Subcutaneous abdominal adipose tissue (tissue), 5 donors: ENCODE measurements at regions not wholly inside any gene's neighbourhood (a gene's known extent, or its start where the extent isn't known, plus 50 kb on each side); places are given as distances from the start of the nearest gene placed in this dataset.

Experiments used
- H3K27ac ChIP-seq: one replicate; pipeline ENCODE4 v1.7.0; 2013; ENCODE audit warnings: low read depth, mild to moderate bottlenecking, inconsistent platforms, low read length, moderate library complexity
- H3K27me3 ChIP-seq, 5 donors: one replicate each; pipeline ENCODE4 v1.7.0; 2013; ENCODE audit warnings: low read length in 5 of 5, inconsistent platforms in 1 of 5; ENCODE audit not compliant: control insufficient read depth in 5 of 5, insufficient read depth in 4 of 5
- H3K36me3 ChIP-seq, 5 donors: one replicate each; pipeline ENCODE4 v1.7.0; 2013; ENCODE audit warnings: low read length in 5 of 5; ENCODE audit not compliant: control insufficient read depth in 5 of 5, insufficient read depth in 5 of 5
- H3K4me1 ChIP-seq, 5 donors: one replicate each; pipeline ENCODE4 v1.7.0; 2013; ENCODE audit warnings: low read length in 5 of 5, mild to moderate bottlenecking in 3 of 5, moderate library complexity in 1 of 5; ENCODE audit not compliant: control insufficient read depth in 5 of 5, insufficient read depth in 5 of 5
- H3K4me3 ChIP-seq, 5 donors: one replicate each; pipeline ENCODE4 v1.7.0; 2013; ENCODE audit warnings: low read length in 5 of 5, low read depth in 1 of 5
- H3K9ac ChIP-seq, 5 donors: one replicate each; pipeline ENCODE4 v1.7.0; 2013; ENCODE audit warnings: low read length in 5 of 5, mild to moderate bottlenecking in 4 of 5, moderate library complexity in 3 of 5
- H3K9me3 ChIP-seq, 5 donors: one replicate each; pipeline ENCODE4 v1.7.0; 2013; ENCODE audit warnings: low read length in 5 of 5; ENCODE audit not compliant: control insufficient read depth in 5 of 5
- donor health status: healthy.
- donor health status: healthy.
- donor health status: healthy.
- donor health status: healthy.
- donor health status: healthy.

DNA sequence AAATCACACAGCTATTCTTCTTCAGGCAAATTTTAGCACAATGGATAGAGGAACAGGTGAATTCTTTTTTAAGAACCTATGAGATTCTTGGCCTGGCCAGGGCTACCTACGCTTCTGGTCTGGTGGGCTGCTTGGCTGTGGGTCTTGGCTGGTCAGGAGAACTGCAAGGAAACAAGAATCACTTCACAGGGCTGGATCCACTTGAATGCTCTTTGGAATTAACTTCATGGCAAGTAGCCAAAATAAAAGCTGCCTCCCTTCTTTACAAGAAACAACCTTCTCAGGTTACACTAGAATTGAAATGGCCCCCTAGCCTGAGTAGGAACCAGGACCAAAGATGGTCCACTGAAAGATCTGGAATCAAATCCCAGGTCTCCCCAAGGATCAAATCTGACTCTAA lies 519.1 kb downstream of the IQCM start:
- Histone ChIP-seq H3K27me3 (no peaks in the 10 kb centered on the region), H3K36me3 (no peaks in the 10 kb centered on the region), H3K4me1 (peaks cover 0 to 8% (median 6%) of the 10 kb centered on the region in 5 donors), H3K27ac (no peak overlapping the region), H3K4me3 (no peak overlapping the region), H3K9ac (no peak overlapping the region), H3K9me3 (no peaks in the 10 kb centered on the region)

DNA sequence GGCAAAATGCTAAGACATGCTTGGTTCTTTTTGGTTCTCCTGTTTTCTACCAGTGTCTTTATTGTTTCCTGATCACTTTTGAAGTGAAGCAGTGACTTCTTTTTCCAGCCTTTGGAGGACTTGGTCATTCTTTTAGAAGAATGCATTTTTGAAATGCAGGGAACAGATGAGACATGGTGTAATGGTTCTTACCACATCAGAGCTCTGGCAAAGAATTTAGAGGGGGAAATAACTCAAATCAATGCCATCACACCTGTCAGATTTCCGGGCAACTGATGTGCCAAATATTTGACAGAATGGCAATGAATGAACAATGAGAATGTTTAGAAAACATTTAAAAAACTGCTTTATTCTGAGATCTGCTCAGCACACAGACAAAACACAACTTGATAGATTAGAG lies 519.6 kb downstream of the IQCM start:
- peaks cover 0 to 12% (median 9%) of the 10 kb centered on the region in 5 donors for H3K4me1 ChIP-seq
- no peaks in the 10 kb centered on the region for H3K27me3 ChIP-seq
- H3K4me3 ChIP-seq: no peak overlapping the region
- no peak overlapping the region for H3K27ac ChIP-seq
- H3K36me3 ChIP-seq: no peaks in the 10 kb centered on the region
- no peak overlapping the region for H3K9ac ChIP-seq
- H3K9me3 ChIP-seq: no peaks in the 10 kb centered on the region

- H3K4me3 ChIP-seq: no peak overlapping the region
- no peaks in the 10 kb centered on the region for H3K9me3 ChIP-seq
- no peaks in the 10 kb centered on the region for H3K36me3 ChIP-seq
- H3K27ac ChIP-seq: no peak overlapping the region
- H3K9ac ChIP-seq: no peak overlapping the region
- H3K27me3 ChIP-seq: no peaks in the 10 kb centered on the region
- peaks cover 0 to 12% (median 9%) of the 10 kb centered on the region in 5 donors for H3K4me1 ChIP-seq
Measured at GRCh38 chr4:149294601-149295000, 521.0 kb downstream of the IQCM start.

- peaks cover 0 to under 1% (median 0%) of the 10 kb centered on the region in 5 donors for H3K9me3 ChIP-seq
- H3K27ac ChIP-seq: no peak overlapping the region
- H3K27me3 ChIP-seq: no peaks in the 10 kb centered on the region
- peaks cover 0 to 12% (median 9%) of the 10 kb centered on the region in 5 donors for H3K4me1 ChIP-seq
- no peak overlapping the region for H3K9ac ChIP-seq
- no peak overlapping the region for H3K4me3 ChIP-seq
- H3K36me3 ChIP-seq: no peaks in the 10 kb centered on the region
Measured at GRCh38 chr4:149293046-149293649, 522.5 kb downstream of the IQCM start.

- H3K4me1 ChIP-seq: peaks cover 0 to 12% (median 9%) of the 10 kb centered on the region in 5 donors
- H3K27ac ChIP-seq: peak overlapping the region; percentile 10
- peaks cover 0 to 3% (median 0%) of the 10 kb centered on the region in 5 donors for H3K9me3 ChIP-seq
- no peaks in the 10 kb centered on the region for H3K27me3 ChIP-seq
- no peak overlapping the region for H3K4me3 ChIP-seq
- H3K36me3 ChIP-seq: no peaks in the 10 kb centered on the region
- no peak overlapping the region for H3K9ac ChIP-seq
Measured at GRCh38 chr4:149292425-149293007, 523.1 kb downstream of the IQCM start.

DNA sequence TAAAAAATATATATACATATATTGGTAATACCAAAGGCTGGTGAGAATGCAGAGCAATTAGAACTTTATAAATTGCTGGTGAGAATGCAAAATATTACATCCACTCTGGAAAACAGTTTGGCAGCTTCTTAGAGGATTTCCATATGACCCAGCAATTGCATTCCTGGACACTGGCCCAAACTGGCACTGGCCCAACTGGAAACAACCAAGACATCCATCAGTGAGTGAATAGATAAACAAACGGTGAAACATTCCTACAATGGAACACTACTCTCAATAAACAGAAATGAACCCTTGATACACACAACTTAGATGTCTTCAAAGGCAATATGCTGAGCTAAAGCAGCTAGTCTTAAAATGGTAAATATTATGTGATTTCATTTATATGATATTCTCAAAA lies 524.2 kb downstream of the IQCM start:
- H3K9me3 ChIP-seq: peaks cover 0 to 3% (median 0%) of the 10 kb centered on the region in 5 donors
- no peaks in the 10 kb centered on the region for H3K36me3 ChIP-seq
- H3K9ac ChIP-seq: no peak overlapping the region
- H3K27me3 ChIP-seq: no peaks in the 10 kb centered on the region
- no peak overlapping the region for H3K4me3 ChIP-seq
- peaks cover 0 to 12% (median 9%) of the 10 kb centered on the region in 5 donors for H3K4me1 ChIP-seq
- H3K27ac ChIP-seq: no peak overlapping the region

DNA sequence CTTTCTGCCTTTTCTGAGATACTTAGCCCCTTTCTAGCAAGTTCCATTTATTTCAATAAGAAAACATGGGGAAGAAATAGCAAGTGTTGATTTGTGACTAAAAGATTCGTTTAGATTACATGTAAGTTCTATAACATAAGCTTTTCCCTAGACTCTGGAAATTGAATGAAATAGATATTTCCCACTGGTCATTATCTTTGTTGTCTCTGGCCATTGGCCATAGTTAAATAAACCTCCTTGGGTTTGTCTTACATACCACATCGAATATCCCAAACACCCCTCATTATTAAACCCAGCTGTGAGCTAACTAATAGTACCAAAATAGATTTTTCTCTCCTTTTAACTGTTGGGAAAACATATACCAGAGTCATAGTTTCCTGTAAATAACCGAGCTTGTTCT lies 534.8 kb downstream of the IQCM start:
- peaks cover 0 to 4% (median 0%) of the 10 kb centered on the region in 5 donors for H3K4me1 ChIP-seq
- H3K27ac ChIP-seq: no peak overlapping the region
- no peak overlapping the region for H3K9ac ChIP-seq
- H3K9me3 ChIP-seq: no peaks in the 10 kb centered on the region
- H3K36me3 ChIP-seq: no peaks in the 10 kb centered on the region
- no peak overlapping the region for H3K4me3 ChIP-seq
- no peaks in the 10 kb centered on the region for H3K27me3 ChIP-seq

DNA sequence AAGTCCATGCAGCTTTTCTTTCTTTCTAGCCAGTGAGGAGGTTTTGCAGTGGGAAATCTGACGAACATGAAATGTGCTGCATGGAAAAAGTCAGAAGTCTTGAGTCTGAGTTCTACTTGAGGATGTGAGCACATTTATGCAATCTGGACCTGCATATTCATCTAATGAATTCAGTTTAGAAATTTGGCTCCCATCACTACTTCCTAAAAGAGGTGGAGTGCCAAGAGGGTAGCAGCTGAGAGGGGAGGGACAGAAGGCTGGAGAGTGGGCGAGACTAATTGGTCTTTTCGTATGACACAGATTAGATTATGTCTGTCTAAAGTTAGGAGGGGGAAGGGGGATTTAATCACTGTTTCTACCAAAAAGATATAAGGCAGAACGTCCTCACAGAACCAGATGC lies 535.9 kb downstream of the IQCM start:
- H3K9me3 ChIP-seq: peaks cover 0 to 5% (median 4%) of the 10 kb centered on the region in 5 donors
- no peak overlapping the region for H3K9ac ChIP-seq
- no peak overlapping the region for H3K27ac ChIP-seq
- H3K4me1 ChIP-seq: peaks cover 0 to 4% (median 0%) of the 10 kb centered on the region in 5 donors
- no peaks in the 10 kb centered on the region for H3K36me3 ChIP-seq
- no peak overlapping the region for H3K4me3 ChIP-seq
- no peaks in the 10 kb centered on the region for H3K27me3 ChIP-seq

DNA sequence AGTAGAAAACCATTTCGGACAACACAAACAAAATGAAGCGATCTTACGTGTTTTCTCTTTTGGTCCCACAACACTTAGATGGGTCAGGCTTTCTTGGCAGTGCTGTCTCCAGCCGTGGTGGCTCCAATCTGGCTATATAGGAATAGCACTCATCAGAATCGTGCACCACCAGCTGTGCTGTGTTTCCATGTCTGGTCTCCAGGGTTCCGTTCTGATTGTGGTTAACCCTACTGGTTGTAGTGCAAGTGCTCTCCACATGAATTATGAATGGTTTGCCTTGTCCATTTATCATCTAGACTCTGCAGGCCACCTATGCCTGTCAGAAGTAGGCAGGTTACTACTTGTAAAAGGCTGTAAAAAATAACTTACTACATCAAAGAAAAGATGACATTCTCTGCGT lies 536.3 kb downstream of the IQCM start:
- no peak overlapping the region for H3K9ac ChIP-seq
- no peak overlapping the region for H3K4me3 ChIP-seq
- peaks cover 0 to under 1% (median 0%) of the 10 kb centered on the region in 5 donors for H3K4me1 ChIP-seq
- no peaks in the 10 kb centered on the region for H3K27me3 ChIP-seq
- peaks cover 0 to 5% (median 4%) of the 10 kb centered on the region in 5 donors for H3K9me3 ChIP-seq
- no peaks in the 10 kb centered on the region for H3K36me3 ChIP-seq
- no peak overlapping the region for H3K27ac ChIP-seq

DNA sequence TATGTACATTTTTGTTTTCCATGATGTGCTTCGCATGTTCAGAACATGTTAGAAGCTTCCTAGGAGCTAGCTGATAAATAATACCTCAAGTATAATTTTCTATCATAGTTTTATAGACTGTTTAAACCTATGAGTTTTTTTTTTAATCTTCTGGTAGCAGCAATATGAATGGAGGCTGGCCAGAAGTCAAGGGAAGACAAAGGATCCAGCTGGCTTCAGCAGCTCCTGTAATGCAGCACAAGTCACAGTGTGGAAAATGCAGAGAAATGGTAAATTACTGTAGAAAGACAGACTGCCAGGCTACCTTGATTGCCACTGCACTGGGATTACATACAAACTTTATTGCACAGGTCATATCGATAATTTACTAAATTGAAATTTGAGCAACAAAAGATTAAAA lies 537.9 kb downstream of the IQCM start:
- Histone ChIP-seq H3K27ac (no peak overlapping the region), H3K36me3 (no peaks in the 10 kb centered on the region), H3K4me3 (no peak overlapping the region), H3K9me3 (peaks cover 0 to 5% (median 4%) of the 10 kb centered on the region in 5 donors), H3K9ac (no peak overlapping the region), H3K27me3 (no peaks in the 10 kb centered on the region), H3K4me1 (no peaks in the 10 kb centered on the region)
